ENCODE measurements at regions not wholly inside any gene's neighbourhood (a gene's known extent, or its start where the extent isn't known, plus 50 kb on each side); places are given as distances from the start of the nearest gene placed in this dataset.

DNA sequence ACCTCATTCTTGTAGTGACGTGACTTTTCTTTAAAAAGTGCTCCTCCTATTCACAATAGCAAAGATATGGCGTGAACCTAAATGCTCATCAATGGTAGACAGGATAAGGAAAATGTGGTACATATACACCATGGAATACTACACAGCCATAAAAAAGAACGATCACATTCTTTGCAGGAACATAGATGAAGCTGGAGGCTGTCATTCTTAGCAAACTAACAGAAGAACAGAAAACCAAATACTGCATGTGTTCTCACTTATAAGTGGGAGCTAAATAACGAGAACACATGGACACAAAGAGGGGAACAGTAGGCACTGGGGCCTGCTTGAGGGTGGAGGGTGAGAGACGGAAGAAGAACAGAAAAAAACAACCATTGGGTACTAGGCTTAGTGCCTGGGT is 59.9 kb upstream of the FGFR2 start:
- TF ChIP-seq CTCF (IDR thresholded peaks at IDR 0.05) = no peak
- no peak for TF ChIP-seq POLR2A (IDR thresholded peaks at IDR 0.05)

Measured in uterus (tissue), 2 donors.